Immature natural killer cell (primary cell): ENCODE measurements at regions not wholly inside any gene's neighbourhood (a gene's known extent, or its start where the extent isn't known, plus 50 kb on each side); places are given as distances from the start of the nearest gene placed in this dataset.
A peak's percentile ranks its signal among the peaks of the same experiment; 100 is the strongest.

ENCODE experiments used
- DNase-seq, 3 donors: peaks; one replicate each; pipeline ENCODE4 v3.0.0; 2022; ENCODE audit warnings: mixed read lengths in 1 of 3
- H3K27ac Mint-ChIP-seq, 6 donors: one replicate each; pipeline ENCODE4 v1.8.0; 2020; ENCODE audit warnings: mixed read lengths in 6 of 6, mild to moderate bottlenecking in 5 of 6, inconsistent platforms in 4 of 6, moderate library complexity in 3 of 6
- H3K27me3 Mint-ChIP-seq, 3 donors: one replicate each; pipeline ENCODE4 v1.8.0; 2020 to 2021; ENCODE audit warnings: low read depth in 3 of 3, mild to moderate bottlenecking in 3 of 3, mixed read lengths in 3 of 3, moderate library complexity in 3 of 3, inconsistent platforms in 1 of 3
- H3K36me3 Mint-ChIP-seq, 3 donors: one replicate each; pipeline ENCODE4 v1.8.0; 2020; ENCODE audit warnings: mixed read lengths in 3 of 3, inconsistent platforms in 2 of 3, mild to moderate bottlenecking in 2 of 3
- H3K4me1 Mint-ChIP-seq, 2 donors: one replicate each; pipeline ENCODE4 v1.8.0; 2020; ENCODE audit warnings: inconsistent platforms in 2 of 2, mild to moderate bottlenecking in 2 of 2, mixed read lengths in 2 of 2, moderate library complexity in 1 of 2
- H3K4me3 Mint-ChIP-seq, 5 donors: one replicate each; pipeline ENCODE4 v1.8.0; 2020; ENCODE audit warnings: mild to moderate bottlenecking in 5 of 5, mixed read lengths in 5 of 5, inconsistent platforms in 3 of 5, moderate library complexity in 3 of 5
- H3K9me3 Mint-ChIP-seq, 6 donors: one replicate each; pipeline ENCODE4 v1.8.0; 2020; ENCODE audit warnings: mild to moderate bottlenecking in 6 of 6, mixed read lengths in 6 of 6, inconsistent platforms in 4 of 6, moderate library complexity in 3 of 6

- Mint-ChIP-seq H3K27ac (no peak overlapping the region), H3K27me3 (no peaks in the 10 kb centered on the region), H3K9me3 (no peaks in the 10 kb centered on the region), H3K36me3 (no peaks in the 10 kb centered on the region), H3K4me1 (no peaks in the 10 kb centered on the region), H3K4me3 (no peak overlapping the region)
- no peak for DNase-seq
These were observed 53.2 kb downstream of the DNAAF9 start for GRCh38 chr20:3354247-3354646.

GRCh38 chr20:3353646-3354045 is 53.8 kb downstream of the DNAAF9 start:
- Mint-ChIP-seq H3K27me3 (no peaks in the 10 kb centered on the region), H3K27ac (no peak overlapping the region), H3K36me3 (no peaks in the 10 kb centered on the region), H3K4me3 (no peak overlapping the region), H3K4me1 (no peaks in the 10 kb centered on the region), H3K9me3 (no peaks in the 10 kb centered on the region)
- no peak for DNase-seq

DNA sequence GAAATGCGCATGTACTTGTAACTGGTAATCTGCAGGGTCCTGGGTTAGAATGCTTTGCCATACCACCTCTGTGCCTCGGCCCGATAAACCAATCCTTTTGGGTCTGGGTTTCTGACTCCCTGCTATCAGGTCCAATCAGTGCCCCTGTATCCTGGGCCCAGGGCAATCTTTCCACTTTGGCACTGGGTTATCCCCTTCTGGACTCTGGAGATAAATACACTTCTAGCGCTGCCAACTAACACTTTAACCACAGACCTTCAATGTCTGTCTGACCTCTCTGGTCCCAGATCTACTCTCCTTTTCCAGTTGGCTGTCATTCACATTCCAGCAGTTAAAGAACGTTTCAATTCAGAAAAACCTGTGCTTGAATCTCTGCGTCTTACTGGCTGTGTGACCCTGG is 55.3 kb downstream of the DNAAF9 start:
- Mint-ChIP-seq H3K36me3 (peaks cover 0 to 2% (median 0%) of the 10 kb centered on the region in 3 donors), H3K4me1 (no peaks in the 10 kb centered on the region), H3K4me3 (no peak overlapping the region)

DNA sequence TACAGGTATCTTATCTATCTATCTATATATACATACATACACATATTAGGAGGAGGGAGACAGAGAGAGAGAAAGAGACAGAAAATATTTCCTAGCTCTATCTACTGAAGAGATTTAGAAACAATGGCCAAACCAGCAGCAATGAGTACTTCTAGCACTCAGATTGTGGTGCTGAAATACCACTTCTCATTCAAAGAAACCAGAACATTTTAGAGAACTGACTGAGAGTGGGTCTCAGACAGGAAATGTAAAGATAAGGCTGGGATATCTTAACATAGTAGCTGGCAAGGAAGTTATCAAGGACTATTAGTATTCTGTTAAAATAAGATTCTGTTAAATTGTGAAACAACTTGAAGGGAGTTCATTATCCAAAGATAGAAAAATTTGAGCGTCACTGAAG is 57.0 kb downstream of the DNAAF9 start:
- no peaks in the 10 kb centered on the region for H3K27me3 Mint-ChIP-seq
- no peak overlapping the region for H3K4me3 Mint-ChIP-seq
- no peaks in the 10 kb centered on the region for H3K4me1 Mint-ChIP-seq
- H3K27ac Mint-ChIP-seq = no peak overlapping the region
- H3K9me3 Mint-ChIP-seq = no peaks in the 10 kb centered on the region
- no peak for DNase-seq
- H3K36me3 Mint-ChIP-seq = peaks cover 0 to 7% (median 3%) of the 10 kb centered on the region in 3 donors

More for the DNA sequence above, 55.3 kb downstream of the DNAAF9 start:
- H3K27ac Mint-ChIP-seq = no peak overlapping the region
- no peaks in the 10 kb centered on the region for H3K27me3 Mint-ChIP-seq
- no peak for DNase-seq
- H3K9me3 Mint-ChIP-seq = no peaks in the 10 kb centered on the region

DNA sequence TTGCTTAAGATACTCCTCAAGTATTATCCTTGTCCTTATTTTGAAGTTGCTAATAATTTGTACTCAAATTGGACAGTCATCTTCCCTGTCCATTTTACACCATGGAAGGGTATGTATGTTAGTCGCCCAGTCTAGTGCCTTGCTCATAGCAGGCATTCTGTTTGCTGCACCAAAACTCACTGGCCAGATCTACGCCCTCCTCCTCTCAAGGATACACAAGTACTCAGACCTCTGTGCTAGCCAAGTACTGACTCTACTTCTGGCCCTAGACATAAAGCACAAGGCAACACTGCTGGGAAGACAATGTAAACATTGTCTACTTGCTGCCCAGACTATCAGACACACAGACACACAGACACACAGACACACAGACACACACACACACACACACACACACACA is 57.7 kb downstream of the DNAAF9 start:
- Mint-ChIP-seq H3K36me3 (peaks cover 0 to 8% (median 6%) of the 10 kb centered on the region in 3 donors), H3K9me3 (no peaks in the 10 kb centered on the region), H3K27me3 (no peaks in the 10 kb centered on the region), H3K27ac (no peak overlapping the region), H3K4me1 (no peaks in the 10 kb centered on the region), H3K4me3 (no peak overlapping the region)
- no peak for DNase-seq

GRCh38 chr20:3342766-3343165 is 64.7 kb downstream of the DNAAF9 start:
- Mint-ChIP-seq H3K27ac (no peak overlapping the region), H3K27me3 (peaks cover 0 to 3% (median 0%) of the 10 kb centered on the region in 3 donors), H3K4me1 (no peaks in the 10 kb centered on the region), H3K9me3 (no peaks in the 10 kb centered on the region), H3K36me3 (peaks cover 17 to 34% (median 22%) of the 10 kb centered on the region in 3 donors), H3K4me3 (no peak overlapping the region)
- DNase-seq = no peak

DNA sequence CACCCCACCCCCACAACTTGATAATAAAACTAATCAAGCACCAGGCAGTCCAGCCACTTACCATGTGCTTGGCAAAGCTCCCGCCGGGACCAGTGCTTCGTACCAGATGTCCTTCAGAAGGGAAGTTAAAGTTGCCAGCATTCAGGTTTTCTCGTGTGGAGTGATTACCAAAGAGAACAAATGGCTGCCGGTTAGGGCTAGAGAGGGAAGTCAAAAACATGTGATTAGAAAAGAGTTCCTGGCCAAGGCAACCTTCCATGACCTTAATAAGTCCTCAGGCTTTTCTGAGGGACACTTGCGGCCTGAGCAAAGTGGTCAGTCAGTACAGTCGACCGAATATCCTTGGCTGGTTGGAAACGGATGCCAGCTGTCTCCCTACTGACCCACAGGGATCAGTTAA is 67.0 kb downstream of the DNAAF9 start:
- no peaks in the 10 kb centered on the region for H3K4me1 Mint-ChIP-seq
- H3K9me3 Mint-ChIP-seq = no peaks in the 10 kb centered on the region
- H3K27ac Mint-ChIP-seq = no peak overlapping the region
- no peak for DNase-seq
- H3K4me3 Mint-ChIP-seq = no peak overlapping the region
- peaks cover 21 to 39% (median 24%) of the 10 kb centered on the region in 3 donors for H3K36me3 Mint-ChIP-seq
- peaks cover 0 to 3% (median 0%) of the 10 kb centered on the region in 3 donors for H3K27me3 Mint-ChIP-seq

- Mint-ChIP-seq H3K9me3 (no peaks in the 10 kb centered on the region), H3K36me3 (peaks cover 19 to 43% (median 26%) of the 10 kb centered on the region in 3 donors), H3K4me1 (no peaks in the 10 kb centered on the region), H3K27me3 (peaks cover 0 to 3% (median 0%) of the 10 kb centered on the region in 3 donors), H3K27ac (no peak overlapping the region), H3K4me3 (no peak overlapping the region)
- no peak for DNase-seq
These were observed 67.9 kb downstream of the DNAAF9 start for GRCh38 chr20:3339571-3339970.

DNA sequence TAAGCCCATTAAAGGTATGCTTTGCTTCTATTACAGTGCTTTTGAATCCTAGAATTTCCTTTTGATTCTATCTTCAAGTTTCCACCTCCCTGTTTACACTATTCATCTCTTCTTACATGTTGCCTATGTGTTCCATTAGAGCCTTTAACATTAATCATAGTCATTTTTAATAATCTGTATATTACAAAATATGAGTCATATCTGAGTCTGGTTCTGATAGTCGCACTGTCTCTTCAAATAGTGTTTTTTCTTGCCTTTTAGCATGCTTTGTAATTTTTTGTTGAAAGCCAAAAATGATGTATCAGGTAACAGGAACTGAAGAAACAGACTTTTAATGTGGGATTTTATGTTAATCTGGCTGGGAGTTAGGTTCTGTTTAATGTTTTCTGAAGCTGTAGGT is 68.4 kb downstream of the DNAAF9 start:
- Mint-ChIP-seq H3K36me3 (peaks cover 19 to 44% (median 31%) of the 10 kb centered on the region in 3 donors), H3K27ac (no peak overlapping the region), H3K4me1 (no peaks in the 10 kb centered on the region), H3K9me3 (no peaks in the 10 kb centered on the region), H3K4me3 (no peak overlapping the region), H3K27me3 (peaks cover 0 to 3% (median 0%) of the 10 kb centered on the region in 3 donors)
- DNase-seq = no peak

DNA sequence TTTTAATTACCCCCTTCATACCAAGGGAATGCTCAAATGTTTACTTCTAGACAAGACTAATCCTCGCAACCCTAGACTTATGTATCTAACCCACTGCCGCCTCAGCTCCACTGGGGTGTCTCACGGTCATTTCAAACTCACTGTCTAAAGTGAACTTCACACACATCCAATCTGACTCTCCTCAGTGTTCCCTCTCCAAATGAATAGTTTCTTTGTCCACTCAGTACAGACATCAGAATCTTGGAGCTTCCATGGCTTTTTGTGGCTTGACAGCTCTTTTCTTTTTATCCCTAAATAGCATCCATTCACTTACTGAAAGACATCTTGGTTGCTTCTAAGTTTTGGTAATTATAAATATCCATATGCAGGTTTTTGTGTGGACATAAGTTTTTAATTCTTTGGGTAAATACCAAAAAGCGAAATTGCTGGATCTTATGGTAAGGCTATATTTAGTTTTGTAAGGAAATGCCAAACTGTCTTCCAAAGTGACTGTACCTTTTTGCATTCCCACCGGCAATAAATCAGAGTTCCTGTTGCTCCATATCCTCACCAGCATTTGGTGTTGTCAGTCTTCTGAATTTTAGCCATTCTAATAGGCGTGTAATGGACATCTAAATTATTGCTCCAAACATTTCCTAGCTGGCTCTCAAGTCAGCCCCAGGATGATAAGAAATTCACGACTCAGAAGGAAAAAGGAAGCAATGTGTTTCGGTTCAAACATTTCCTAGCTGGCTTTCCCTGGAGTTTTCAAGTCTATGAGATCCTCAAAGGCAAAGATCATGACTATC is 73.1 kb downstream of the DNAAF9 start:
- H3K4me1 Mint-ChIP-seq = peaks cover 2 to 4% of the 10 kb centered on the region in 2 donors
- H3K9me3 Mint-ChIP-seq = no peaks in the 10 kb centered on the region
- H3K4me3 Mint-ChIP-seq = no peak overlapping the region
- peaks cover 21 to 36% (median 34%) of the 10 kb centered on the region in 3 donors for H3K36me3 Mint-ChIP-seq
- H3K27ac Mint-ChIP-seq = no peak overlapping the region
- peaks cover 0 to 2% (median 2%) of the 10 kb centered on the region in 3 donors for H3K27me3 Mint-ChIP-seq
- no peak for DNase-seq

DNA sequence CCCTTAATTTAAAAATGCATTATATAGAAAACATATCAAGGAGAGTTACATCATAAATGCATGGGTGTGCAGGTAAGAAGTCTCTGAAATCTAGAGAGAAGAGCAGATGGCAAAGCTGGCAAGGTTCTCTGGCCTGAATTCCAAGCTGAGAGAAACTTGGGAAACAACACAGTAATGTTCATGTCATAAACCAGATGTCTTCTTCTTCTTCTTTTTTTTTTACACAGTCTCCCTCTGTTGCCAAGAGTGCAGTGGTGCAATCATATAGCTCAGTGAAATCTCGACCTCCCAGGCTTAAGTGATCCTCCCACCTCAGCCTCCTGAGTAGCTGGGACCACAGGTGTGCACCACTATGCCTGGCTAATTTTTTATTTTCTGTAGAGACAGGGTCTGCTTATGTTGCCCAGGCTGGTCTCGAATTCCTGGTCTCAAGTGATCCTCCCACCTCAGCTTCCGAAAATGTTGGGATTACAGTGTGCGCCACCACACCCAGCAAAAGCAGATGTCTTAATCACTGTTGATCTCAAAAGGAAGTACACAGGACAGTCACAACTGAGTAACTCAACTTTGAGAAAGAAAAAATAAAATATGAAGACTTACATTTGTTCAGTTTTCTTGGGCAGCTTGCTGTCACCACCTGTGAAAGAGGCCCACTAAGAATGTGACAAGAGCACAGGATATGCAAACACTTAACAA is 77.3 kb downstream of the DNAAF9 start:
- Mint-ChIP-seq H3K4me3 (no peak overlapping the region), H3K36me3 (peaks cover 5 to 27% (median 21%) of the 10 kb centered on the region in 3 donors), H3K27me3 (peaks cover 0 to 3% (median 2%) of the 10 kb centered on the region in 3 donors), H3K9me3 (no peaks in the 10 kb centered on the region), H3K27ac (no peak overlapping the region), H3K4me1 (peaks cover 12% of the 10 kb centered on the region in 2 donors)
- DNase-seq = no peak

GRCh38 chr20:3328501-3328900 is 79.0 kb downstream of the DNAAF9 start:
- peak in 1 of 3 donors; percentile 9 for DNase-seq
- peaks cover 0 to 3% (median 2%) of the 10 kb centered on the region in 3 donors for H3K27me3 Mint-ChIP-seq
- H3K4me1 Mint-ChIP-seq = peaks cover 13 to 18% of the 10 kb centered on the region in 2 donors
- H3K4me3 Mint-ChIP-seq = peak overlapping the region in 2 of 5 donors; percentile 29 to 60
- H3K27ac Mint-ChIP-seq = peak overlapping the region in 1 of 6 donors; percentile 70
- peaks cover 12 to 20% (median 13%) of the 10 kb centered on the region in 3 donors for H3K36me3 Mint-ChIP-seq
- no peaks in the 10 kb centered on the region for H3K9me3 Mint-ChIP-seq

DNA sequence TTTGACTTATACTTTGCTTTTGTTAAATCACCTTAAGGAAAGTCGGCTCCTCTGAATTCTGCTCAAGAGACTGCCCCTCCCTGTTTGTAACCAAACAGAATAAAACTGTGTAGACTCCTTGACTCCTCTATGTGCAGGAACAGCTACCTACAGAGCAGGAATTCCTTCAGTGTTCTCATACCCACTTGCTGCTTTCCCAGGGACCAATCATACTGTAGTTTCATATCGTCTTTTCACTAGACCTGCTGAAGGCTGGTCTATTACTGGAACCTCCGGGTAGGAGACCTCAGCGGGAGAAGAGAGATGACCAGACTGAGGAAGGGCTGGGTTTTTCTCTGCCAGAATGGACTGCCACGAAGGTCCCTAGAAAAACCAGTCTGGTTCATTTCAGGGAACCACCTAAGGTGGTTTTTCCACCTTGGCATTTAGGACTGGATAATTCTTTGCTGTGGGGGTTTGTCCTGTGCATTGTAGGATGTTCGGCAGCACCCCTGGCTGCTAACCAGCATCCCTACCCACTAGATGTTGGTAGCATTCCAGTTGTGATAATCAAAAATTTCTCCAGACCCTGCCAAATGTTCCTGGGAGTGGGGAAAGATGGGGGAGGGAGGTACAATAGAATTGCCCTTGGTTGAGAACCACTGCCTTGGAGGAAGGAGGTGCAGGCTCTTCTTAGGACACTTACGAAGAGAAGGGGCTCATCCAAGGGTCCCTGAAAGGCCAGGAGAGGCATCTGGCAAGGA is 80.5 kb downstream of the DNAAF9 start:
- Mint-ChIP-seq H3K27me3 (peaks cover 0 to 3% (median 2%) of the 10 kb centered on the region in 3 donors), H3K4me1 (peaks cover 16 to 21% of the 10 kb centered on the region in 2 donors), H3K9me3 (no peaks in the 10 kb centered on the region), H3K4me3 (no peak overlapping the region), H3K27ac (no peak overlapping the region), H3K36me3 (peaks cover 10 to 17% (median 13%) of the 10 kb centered on the region in 3 donors)
- no peak for DNase-seq

GRCh38 chr20:3325864-3326263 is 81.6 kb downstream of the DNAAF9 start:
- Mint-ChIP-seq H3K27ac (peak overlapping the region in 1 of 6 donors; percentile 41), H3K9me3 (no peaks in the 10 kb centered on the region), H3K27me3 (peaks cover 0 to 2% (median 0%) of the 10 kb centered on the region in 3 donors), H3K36me3 (peaks cover 7% of the 10 kb centered on the region in 3 donors), H3K4me1 (peaks cover 16 to 21% of the 10 kb centered on the region in 2 donors), H3K4me3 (no peak overlapping the region)
- DNase-seq = no peak
